ENCODE measurements at regions not wholly inside any gene's neighbourhood (a gene's known extent, or its start where the extent isn't known, plus 50 kb on each side); places are given as distances from the start of the nearest gene placed in this dataset.

GRCh38 chr13:100738176-100738855 is 63.7 kb upstream of the TMTC4 start:
- no peak for TF ChIP-seq POLR2AphosphoS5 (IDR thresholded peaks at IDR 0.05; ENCODE audit: low read depth, low read length)
- no peak for TF ChIP-seq SIN3A (IDR thresholded peaks at IDR 0.05; ENCODE audit: borderline replicate concordance, insufficient read depth, low read length)
- TF ChIP-seq REST (IDR thresholded peaks at IDR 0.05; ENCODE audit: insufficient read depth in 1 of 2, low read depth in 2 of 2, low read length in 2 of 2), result no peak

Measured in PFSK-1 (cell line).